ENCODE measurements at regions not wholly inside any gene's neighbourhood (a gene's known extent, or its start where the extent isn't known, plus 50 kb on each side); places are given as distances from the start of the nearest gene placed in this dataset.

GRCh38 chr5:173378727-173379126, 50.5 kb upstream of the STC2 start:
- DNase-seq (ENCODE audit: low read depth): no peak
